ENCODE measurements at regions not wholly inside any gene's neighbourhood (a gene's known extent, or its start where the extent isn't known, plus 50 kb on each side); places are given as distances from the start of the nearest gene placed in this dataset.

GRCh38 chr16:73743665-73744496, 552.7 kb upstream of the PSMD7 start:
- intact Hi-C loops (cut with DNase I): no loop called here
- peak in 13 of 42 donors; percentile 3 to 51 (median 27) for DNase-seq

- no peak for DNase-seq
- intact Hi-C loops (cut with DNase I): no loop called here
Measured at GRCh38 chr16:73739049-73739769, 557.4 kb upstream of the PSMD7 start.

GRCh38 chr16:73738266-73738665, 558.3 kb upstream of the PSMD7 start:
- DNase-seq: no peak
- intact Hi-C loops (cut with DNase I): no loop called here

DNA sequence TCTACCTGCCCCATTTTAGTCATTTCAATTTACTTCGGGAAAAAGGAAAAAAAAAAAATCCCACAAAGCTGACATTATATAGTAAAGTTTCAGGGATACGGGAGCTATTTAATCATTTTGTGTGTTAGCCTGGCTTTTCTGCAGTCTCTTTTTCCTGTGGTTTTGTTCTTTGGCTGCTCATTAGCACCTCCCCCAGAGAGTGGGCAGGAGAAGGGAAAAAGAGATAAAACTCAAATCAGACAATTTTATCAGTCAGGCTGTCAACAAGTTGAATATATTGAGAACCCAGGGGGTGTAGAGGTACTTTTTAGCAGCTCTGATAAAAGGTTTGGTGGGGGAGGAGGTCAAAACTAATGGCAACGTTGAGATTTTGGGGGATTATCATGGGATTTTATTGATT, 559.0 kb upstream of the PSMD7 start:
- intact Hi-C loops (cut with DNase I): no loop called here
- DNase-seq: peak in 7 of 42 donors; percentile 15 to 52 (median 26)

GRCh38 chr16:73735954-73736353, 560.7 kb upstream of the PSMD7 start:
- no peak for DNase-seq
- intact Hi-C loops (cut with DNase I): no loop called here

- intact Hi-C loops (cut with DNase I): no loop called here
- peak in 5 of 42 donors; percentile 11 to 45 (median 30) for DNase-seq
Measured at GRCh38 chr16:73735018-73735417, 561.6 kb upstream of the PSMD7 start.

- DNase-seq: no peak
- intact Hi-C loops (cut with DNase I): no loop called here
Measured at GRCh38 chr16:73732681-73733080, 563.9 kb upstream of the PSMD7 start.

DNA sequence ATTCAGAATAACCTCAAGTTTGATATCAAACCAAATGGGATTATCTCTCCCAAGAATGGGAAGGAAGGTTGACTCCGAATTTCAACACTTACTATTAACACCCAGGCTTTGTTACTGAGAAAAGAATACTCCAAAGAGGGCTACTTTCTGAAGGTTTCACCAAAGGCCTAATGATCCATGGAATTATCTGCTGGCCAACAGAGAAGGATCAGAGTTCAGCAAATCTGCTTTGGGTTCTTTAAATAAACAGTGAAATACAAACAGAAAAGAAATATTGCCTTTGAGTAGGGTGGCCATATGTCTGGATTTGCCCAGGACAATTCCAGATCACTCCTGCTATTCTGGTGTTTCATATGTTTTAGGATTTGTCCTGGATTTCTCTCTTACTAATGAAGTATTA, 564.5 kb upstream of the PSMD7 start:
- intact Hi-C loops (cut with DNase I): no loop called here
- DNase-seq: no peak

DNA sequence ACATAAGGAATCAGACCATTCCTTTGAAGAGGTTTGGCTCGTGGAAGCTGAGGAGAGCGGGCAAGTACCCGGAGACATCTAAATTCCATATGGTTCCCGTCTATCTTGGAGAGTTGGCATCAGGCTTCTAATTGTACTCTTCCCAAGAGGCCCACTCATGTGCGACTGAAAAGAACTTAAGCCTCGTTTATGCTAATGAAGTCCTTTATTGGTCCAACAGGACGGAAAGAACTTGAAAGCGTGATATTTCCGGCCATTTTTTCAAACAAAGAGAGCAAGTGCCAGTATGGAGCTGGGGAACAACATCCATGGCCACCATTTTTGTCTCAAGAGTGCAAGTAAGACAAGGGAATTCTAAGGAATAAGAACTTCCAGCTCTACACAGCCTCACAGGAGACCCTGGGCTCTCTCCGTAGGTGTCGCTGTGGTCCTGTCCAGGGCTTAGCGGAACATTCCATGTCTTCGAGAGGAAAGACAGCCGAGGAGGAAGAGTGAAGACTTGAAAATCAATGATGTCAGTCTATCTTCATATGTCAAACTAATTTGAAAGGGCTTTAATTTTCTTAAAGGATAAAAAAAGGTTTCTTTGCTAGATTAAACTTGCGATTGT, 566.0 kb upstream of the PSMD7 start:
- DNase-seq: no peak
- intact Hi-C loops (cut with DNase I): no loop called here

DNA sequence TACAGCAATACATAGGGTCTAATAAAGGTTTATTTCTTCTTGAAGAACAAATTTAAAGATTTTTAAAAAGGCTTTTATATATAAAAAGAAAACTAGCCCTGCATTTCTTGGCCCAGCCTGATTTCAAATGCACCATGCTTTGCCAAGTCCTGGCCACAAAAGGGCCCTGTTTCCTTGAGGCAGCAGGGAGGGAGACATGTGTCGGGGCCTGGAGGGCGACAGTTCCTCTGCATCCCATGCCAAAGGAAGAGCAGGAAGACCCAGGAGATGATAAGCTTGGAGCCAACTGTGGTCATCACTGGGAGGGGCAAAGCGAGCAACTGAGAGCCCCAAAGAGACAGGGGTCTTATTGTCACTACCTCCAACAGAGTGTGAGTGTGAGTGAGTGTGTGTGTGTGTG, 571.5 kb upstream of the PSMD7 start:
- intact Hi-C loops (cut with DNase I): no loop called here
- peak in 28 of 42 donors; percentile 8 to 59 (median 39) for DNase-seq

- intact Hi-C loops (cut with DNase I): no loop called here
- no peak for DNase-seq
Measured at GRCh38 chr16:73724503-73724902, 572.1 kb upstream of the PSMD7 start.

DNA sequence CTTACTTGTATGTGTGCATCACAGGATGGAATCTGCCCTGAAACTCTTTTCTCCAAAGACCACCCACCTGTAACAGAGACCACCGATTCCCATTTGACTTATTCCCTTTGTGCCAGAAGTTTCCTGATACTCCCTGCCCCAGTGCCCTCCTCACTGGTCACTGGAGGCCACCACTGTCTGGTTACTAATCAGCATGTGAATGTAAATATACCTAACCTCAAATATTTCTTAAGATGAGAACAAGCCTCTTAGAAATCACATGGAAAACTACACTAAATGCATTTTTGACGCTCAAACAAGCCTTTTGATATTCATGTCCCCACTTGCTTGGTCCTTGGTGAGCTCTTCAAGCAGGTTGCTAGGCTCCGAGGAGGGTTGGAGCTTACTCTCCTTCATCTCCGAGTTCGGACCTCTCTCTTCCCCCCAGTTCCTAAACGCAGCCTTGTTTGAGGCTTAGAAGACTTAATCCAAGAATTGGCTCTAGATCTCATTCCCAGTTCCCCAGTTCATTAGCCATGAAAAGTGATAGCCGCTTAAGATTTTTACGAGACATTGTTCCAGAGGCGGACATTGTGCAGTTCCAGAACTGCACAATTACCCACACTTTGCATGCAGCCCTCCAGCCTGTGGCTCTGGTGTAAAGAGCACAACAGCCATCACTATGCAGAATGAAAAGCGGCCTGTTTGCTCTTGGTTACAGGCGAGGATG, 579.2 kb upstream of the PSMD7 start:
- intact Hi-C loops (cut with DNase I): loop anchor here (10.0 kb wide), 1 partner anchor 127 kb away; no protein-coding TSS in a partner anchor
- DNase-seq: peak in 14 of 42 donors; percentile 11 to 56 (median 40)

GRCh38 chr16:73714976-73715375, 581.6 kb upstream of the PSMD7 start:
- intact Hi-C loops (cut with DNase I): loop anchor here (10.0 kb wide), 1 partner anchor 130 kb away; no protein-coding TSS in a partner anchor
- no peak for DNase-seq

DNA sequence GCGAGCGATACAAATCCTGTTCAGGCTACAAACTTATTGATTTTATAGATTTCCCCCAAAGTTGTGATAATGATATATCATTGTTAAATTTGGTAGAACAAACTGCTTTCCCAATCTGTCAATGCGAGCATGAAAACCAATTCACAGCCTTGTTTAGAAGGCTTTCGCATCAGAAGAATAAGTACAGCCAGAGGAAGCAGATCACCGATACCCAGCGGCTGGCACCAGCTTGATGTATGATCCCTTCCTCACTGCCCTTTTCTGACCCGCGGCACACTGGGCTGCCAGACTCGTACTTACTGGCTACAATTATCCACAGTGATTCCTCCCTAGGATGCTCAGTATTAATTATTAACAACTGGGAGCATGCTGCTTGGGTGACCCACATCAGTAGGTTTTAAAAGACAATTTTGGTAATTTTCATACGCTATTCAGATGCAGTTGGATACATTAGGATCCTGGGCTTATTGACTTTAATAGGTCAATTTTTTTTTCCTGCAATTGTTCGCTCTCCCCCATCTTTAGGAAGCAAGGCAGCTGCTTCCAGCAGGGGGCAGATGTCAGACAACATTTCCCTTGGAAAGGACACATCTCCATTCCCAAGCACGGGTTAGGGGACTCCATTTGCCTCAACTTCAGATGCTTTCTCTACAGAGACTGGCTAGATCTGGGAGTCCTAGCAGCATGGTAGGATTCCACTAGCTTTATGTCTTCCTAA, 582.7 kb upstream of the PSMD7 start:
- intact Hi-C loops (cut with DNase I): loop anchor here (10.0 kb wide), 1 partner anchor 131 kb away; no protein-coding TSS in a partner anchor
- peak in 41 of 42 donors; percentile 36 to 87 (median 67) for DNase-seq

- intact Hi-C loops (cut with DNase I): loop anchor here (10.0 kb wide), 1 partner anchor 132 kb away; no protein-coding TSS in a partner anchor
- DNase-seq: peak; percentile 53 to 91 (median 79)
Measured at GRCh38 chr16:73713251-73713650, 583.4 kb upstream of the PSMD7 start.

- intact Hi-C loops (cut with DNase I): loop anchor here (10.0 kb wide), 1 partner anchor 133 kb away; no protein-coding TSS in a partner anchor
- DNase-seq: no peak
Measured at GRCh38 chr16:73711406-73712080, 585.1 kb upstream of the PSMD7 start.

- no peak for DNase-seq
- intact Hi-C loops (cut with DNase I): loop anchor here (10.0 kb wide), 1 partner anchor 134 kb away; no protein-coding TSS in a partner anchor
Measured at GRCh38 chr16:73710526-73710925, 586.1 kb upstream of the PSMD7 start.

- intact Hi-C loops (cut with DNase I): no loop called here
- DNase-seq: no peak
Measured at GRCh38 chr16:73707863-73708262, 588.8 kb upstream of the PSMD7 start.
